HG03097 (cell line): ENCODE measurements at regions not wholly inside any gene's neighbourhood (a gene's known extent, or its start where the extent isn't known, plus 50 kb on each side); places are given as distances from the start of the nearest gene placed in this dataset.
"Not testable (repeated sequence)": the region's sequence is repeated elsewhere in the genome, so short reads cannot be mapped to it uniquely, and the experiment has no call there.

Experiments
- ATAC-seq: cut with Tn5 transposase; IDR thresholded peaks from one replicate; pipeline ENCODE4 v1.9.1; 2021; ENCODE audit not compliant: unreplicated experiment, low FRiP score

DNA sequence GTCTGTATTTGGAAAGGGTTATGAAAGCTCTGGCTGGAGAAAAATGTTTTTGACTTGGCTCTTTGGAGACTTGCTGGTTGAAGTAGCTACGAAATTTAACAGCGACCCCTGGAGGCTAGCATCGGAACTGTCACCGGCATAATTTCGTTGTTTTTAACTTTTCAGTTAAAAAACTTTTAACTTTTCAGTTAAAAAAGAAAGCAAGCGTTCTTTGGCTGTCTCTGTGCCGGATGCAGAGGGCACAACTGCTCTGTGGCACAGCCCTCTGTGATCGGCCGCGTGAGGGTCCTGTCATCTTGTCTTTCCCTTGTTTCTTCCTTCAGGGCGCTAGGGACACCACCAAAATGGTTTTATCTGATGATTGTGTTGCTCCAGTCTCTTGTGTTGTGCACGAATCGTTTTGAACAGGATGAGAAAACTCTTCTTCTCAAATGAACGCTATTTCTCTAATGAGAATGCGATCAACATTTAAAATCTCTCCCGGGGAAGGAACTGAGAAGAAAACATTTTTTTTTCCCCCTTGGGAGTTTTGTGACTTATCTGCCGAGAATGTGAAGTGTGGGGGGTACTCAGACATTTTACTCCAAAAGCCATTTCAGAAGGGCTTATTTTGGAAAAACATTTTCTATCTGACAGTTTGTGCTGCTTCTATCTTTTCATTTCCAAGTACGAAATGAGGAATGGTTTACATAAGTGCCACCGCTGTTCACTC, 57.1 kb downstream of the ADCYAP1 start:
- ATAC-seq = no peak

- ATAC-seq = no peak
These were observed 58.6 kb downstream of the ADCYAP1 start for GRCh38 chr18:963276-963675.

- ATAC-seq = no peak
These were observed 61.5 kb downstream of the ADCYAP1 start for GRCh38 chr18:965921-966758.

GRCh38 chr18:966759-967576, 62.3 kb downstream of the ADCYAP1 start:
- no peak for ATAC-seq

DNA sequence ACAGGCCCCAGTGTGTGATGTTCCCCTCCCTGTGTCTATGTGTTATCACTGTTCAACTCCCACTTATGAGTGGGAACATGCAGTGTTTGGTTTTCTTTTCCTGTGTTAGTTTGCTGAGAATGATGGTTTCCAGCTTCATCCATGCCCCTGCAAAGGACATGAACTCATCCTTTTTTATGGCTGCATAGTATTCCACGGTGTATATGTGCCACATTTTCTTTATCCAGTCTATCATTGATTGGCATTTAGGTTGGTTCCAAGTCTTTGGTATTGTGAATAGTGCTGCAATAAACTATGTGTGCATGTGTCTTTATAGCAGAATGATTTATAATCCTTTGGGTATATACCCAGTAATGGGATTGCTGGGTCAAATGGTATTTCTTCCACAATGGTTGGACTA, 64.2 kb downstream of the ADCYAP1 start:
- ATAC-seq = not testable (repeated sequence)

DNA sequence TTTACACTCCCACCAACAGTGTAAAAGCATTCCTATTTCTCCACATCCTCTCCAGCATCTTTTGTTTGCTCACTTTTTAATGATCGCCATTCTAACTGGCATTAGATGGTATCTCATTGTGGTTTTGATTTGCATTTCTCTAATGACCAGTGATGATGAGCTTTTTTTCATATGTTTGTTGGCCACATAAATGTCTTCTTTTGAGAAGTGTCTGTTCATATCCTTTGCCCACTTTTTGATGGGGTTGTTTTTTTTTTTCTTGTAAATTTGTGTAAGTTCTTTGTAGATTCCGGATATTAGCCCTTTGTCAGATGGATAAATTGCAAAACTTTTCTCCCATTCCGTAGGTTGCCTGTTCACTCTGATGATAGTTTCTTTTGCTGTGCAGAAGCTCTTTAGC, 64.6 kb downstream of the ADCYAP1 start:
- not testable (repeated sequence) for ATAC-seq

DNA sequence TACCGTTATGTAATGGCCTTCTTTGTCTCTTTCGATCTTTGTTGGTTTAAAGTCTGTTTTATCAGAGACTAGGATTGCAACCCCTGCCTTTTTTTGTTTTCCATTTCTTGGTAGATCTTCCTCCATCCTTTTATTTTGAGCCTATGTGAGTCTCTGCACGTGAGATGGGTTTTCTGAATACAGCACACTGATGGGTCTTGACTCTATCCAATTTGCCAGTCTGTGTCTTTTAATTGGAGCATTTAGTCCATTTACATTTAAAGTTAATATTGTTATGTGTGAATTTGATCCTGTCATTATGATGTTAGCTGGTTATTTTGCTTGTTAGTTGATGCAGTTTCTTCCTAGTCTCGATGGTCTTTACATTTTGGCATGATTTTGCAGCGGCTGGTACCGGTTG, 69.9 kb downstream of the ADCYAP1 start:
- ATAC-seq = not testable (repeated sequence)

DNA sequence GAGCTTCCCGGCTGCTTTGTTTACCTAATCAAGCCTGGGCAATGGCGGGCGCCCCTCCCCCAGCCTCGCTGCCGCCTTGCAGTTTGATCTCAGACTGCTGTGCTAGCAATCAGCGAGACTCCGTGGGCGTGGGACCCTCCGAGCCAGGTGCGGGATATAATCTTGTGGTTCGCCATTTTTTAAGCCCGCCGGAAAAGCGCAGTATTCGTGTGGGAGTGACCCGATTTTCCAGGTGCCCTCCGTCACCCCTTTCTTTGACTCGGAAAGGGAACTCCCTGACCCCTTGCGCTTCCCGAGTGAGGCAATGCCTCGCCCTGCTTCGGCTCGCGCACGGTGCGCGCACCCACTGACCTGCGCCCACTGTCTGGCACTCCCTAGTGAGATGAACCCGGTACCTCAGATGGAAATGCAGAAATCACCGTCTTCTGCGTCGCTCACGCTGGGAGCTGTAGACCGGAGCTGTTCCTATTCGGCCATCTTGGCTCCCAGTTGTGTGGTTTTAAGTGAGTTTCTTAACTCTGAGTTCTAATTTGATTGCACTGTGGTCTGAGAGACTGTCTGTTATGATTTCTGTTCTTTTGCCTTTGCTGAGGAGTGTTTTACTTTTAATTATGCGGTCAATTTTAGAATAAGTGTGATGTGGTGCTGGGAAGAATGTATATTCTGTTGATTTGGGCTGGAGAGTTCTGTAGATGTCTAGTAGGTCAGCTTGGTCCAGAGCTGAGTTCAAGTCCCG, 71.9 kb downstream of the ADCYAP1 start:
- not testable (repeated sequence) for ATAC-seq

- ATAC-seq = not testable (repeated sequence)
These were observed 72.7 kb downstream of the ADCYAP1 start for GRCh38 chr18:977327-977726.

DNA sequence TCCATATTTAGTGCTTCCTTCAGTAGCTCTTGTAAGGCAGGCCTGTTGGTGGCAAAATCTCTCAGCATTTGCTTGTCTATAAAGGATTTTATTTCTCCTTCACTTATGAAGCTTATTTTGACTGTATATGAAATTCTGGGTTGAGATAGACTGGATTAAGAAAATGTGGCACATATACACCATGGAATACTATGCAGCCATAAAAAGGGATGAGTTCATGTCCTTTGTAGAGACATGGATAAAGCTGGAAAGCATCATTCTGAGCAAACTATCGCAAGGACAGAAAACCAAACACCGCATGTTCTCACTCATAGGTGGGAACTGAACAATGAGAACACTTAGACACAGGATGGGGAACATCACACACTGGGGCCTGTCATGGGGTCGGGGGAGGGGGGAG, 73.1 kb downstream of the ADCYAP1 start:
- ATAC-seq = not testable (repeated sequence)

DNA sequence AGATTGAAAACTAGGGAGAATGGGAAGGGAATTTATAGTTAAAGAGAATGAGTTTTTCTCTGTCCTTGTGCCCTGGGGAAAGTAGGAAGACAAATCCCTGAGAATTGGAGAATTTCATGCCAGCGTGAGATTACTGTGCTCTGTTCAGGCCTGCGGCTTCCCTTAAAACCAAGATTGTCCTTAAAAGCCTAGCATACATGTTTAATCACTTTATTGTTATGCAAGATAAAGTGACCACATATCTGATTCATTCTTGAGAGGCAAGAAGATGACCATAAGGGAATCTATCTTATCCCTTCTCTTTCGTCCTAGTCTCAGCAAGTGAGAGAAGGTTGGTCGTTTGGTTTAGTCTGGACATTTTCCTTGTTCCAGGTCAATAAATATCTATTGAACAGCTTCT, 75.9 kb downstream of the ADCYAP1 start:
- ATAC-seq = no peak

- ATAC-seq = no peak
These were observed 79.3 kb downstream of the ADCYAP1 start for GRCh38 chr18:984004-984403.

GRCh38 chr18:985212-985661, 80.6 kb downstream of the ADCYAP1 start:
- no peak for ATAC-seq

DNA sequence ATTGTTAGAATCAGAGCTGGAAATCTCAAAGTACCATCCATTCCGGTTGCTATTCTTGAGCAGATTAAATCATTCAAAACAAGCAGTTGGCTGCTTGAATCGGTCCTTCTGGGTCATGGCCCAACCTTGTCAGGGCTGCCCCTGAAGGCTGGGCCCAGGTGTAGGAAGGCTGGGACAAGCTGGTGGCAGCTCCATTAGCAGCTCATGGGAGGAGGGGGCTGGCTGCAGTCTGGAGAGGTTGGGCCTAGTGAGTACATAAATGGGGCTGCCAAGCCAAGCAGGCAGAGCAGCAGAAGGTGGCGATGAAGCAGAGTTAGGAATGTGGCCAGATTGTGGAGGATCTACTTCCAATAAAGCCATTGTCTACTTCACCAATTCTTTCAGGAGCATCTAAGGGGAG, 81.4 kb downstream of the ADCYAP1 start:
- no peak for ATAC-seq

DNA sequence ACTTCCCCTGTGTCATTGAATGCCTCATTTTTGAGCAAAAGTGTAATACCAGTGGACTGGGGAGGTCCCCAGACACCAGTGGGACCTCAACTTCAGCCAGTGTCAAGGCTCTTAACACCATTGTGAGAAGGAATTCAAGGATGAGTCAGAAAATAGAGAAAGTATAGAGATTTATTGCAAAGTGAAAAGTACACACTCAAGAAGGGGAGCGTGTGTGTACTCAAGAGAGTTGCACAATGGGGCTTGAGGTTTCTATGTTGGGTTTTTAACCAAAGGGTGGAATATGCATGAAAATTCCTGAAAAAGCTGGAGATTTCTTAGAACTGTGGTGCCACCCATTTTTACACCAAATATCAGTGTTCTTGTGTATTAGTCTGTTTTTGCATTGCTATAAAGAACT, 81.9 kb downstream of the ADCYAP1 start:
- ATAC-seq = no peak

DNA sequence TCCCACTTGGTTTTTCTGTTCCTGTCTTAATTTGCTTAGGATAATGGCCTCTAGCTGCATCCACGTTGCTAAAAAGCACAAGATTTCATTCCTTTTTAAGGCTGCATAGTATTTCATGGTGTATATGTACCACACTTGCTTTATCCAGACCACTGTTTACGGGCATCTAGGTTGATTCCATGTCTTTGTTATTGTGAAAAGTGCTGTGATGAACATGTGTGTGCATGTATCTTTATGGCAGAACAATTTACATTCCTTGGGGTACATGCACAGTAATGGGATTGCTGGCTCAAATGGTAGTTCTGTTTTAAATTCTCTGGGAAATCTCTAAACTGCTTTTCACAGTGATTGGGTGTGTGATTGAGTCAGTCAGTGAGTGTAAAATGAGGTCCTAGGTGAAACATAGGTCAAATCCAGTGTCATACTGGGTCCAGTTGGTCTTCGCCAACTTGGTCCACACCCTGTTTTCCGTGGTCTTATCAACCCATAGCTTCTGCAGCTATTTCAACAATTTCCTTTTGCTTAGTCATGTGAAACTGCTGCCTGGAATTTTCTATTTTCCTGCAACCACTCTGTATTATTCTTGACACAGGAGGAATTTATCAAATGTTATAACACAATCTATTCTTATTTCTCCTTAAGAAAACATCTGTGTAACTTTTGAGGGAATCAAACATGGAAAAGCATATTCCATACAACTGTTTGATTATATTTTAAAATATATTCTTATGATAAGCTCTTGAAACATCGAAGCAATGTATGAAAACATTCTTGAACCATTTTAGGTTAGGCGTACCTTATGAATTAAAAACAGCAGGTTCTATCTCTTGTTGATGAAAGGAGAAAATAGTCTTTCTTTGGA, 82.9 kb downstream of the ADCYAP1 start:
- no peak for ATAC-seq

- no peak for ATAC-seq
These were observed 84.8 kb downstream of the ADCYAP1 start for GRCh38 chr18:989425-989824.

DNA sequence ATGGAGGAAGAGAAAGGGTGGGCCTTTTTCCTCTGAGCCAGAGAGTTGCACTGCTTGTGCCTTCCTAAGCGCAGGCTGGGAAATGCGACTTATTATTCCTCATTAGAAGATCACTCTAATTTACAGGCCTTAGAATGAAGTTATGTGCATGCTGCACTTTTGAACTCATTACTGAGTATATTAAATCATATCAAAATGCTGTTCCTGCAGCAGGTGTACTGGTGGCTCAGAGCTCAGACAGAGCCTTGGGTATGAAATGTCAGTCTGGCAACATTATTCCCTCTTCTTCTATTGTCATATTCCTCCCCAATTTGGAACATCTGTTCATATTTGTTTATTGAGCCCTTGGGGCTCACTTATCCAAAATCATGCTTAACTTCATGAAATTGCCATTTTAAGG, 85.5 kb downstream of the ADCYAP1 start:
- no peak for ATAC-seq

GRCh38 chr18:991441-991840, 86.8 kb downstream of the ADCYAP1 start:
- no peak for ATAC-seq
